ENCODE measurements at regions not wholly inside any gene's neighbourhood (a gene's known extent, or its start where the extent isn't known, plus 50 kb on each side); places are given as distances from the start of the nearest gene placed in this dataset.

GRCh38 chr3:117874904-117875874, 1159.5 kb downstream of the IGSF11 start:
- DNase-seq, result no peak

- no peak for DNase-seq
Observed at GRCh38 chr3:117875887-117876286, 1158.8 kb downstream of the IGSF11 start.

GRCh38 chr3:117880638-117881037, 1154.0 kb downstream of the IGSF11 start:
- no peak for DNase-seq

- DNase-seq, result no peak
Observed at GRCh38 chr3:117881210-117881609, 1153.4 kb downstream of the IGSF11 start.

- DNase-seq, result no peak
Observed at GRCh38 chr3:117885011-117885441, 1149.6 kb downstream of the IGSF11 start.

GRCh38 chr3:117886147-117886546, 1148.5 kb downstream of the IGSF11 start:
- no peak for DNase-seq

GRCh38 chr3:117887031-117887430, 1147.6 kb downstream of the IGSF11 start:
- no peak for DNase-seq

GRCh38 chr3:117887901-117888300, 1146.7 kb downstream of the IGSF11 start:
- no peak for DNase-seq

- DNase-seq, result no peak
Observed at GRCh38 chr3:117892431-117892841, 1142.2 kb downstream of the IGSF11 start.

GRCh38 chr3:117893001-117893400, 1141.6 kb downstream of the IGSF11 start:
- no peak for DNase-seq

GRCh38 chr3:117893638-117894037, 1141.0 kb downstream of the IGSF11 start:
- DNase-seq, result no peak

- DNase-seq, result no peak
Observed at GRCh38 chr3:117898722-117899522, 1135.7 kb downstream of the IGSF11 start.

GRCh38 chr3:117903226-117903625, 1131.4 kb downstream of the IGSF11 start:
- no peak for DNase-seq

- DNase-seq, result no peak
Observed at GRCh38 chr3:117910820-117911521, 1123.7 kb downstream of the IGSF11 start.

GRCh38 chr3:117912352-117912751, 1122.3 kb downstream of the IGSF11 start:
- no peak for DNase-seq

GRCh38 chr3:117914540-117915100, 1120.0 kb downstream of the IGSF11 start:
- no peak for DNase-seq

GRCh38 chr3:117916839-117917238, 1117.8 kb downstream of the IGSF11 start:
- DNase-seq, result no peak

- no peak for DNase-seq
Observed at GRCh38 chr3:117919621-117920020, 1115.0 kb downstream of the IGSF11 start.

GRCh38 chr3:117920253-117920898, 1114.3 kb downstream of the IGSF11 start:
- DNase-seq, result no peak

- no peak for DNase-seq
Observed at GRCh38 chr3:117921411-117921810, 1113.2 kb downstream of the IGSF11 start.

- no peak for DNase-seq
Observed at GRCh38 chr3:117922039-117922438, 1112.6 kb downstream of the IGSF11 start.

- no peak for DNase-seq
Observed at GRCh38 chr3:117926819-117927218, 1107.8 kb downstream of the IGSF11 start.
